ENCODE measurements at regions not wholly inside any gene's neighbourhood (a gene's known extent, or its start where the extent isn't known, plus 50 kb on each side); places are given as distances from the start of the nearest gene placed in this dataset.
A peak's percentile ranks its signal among the peaks of the same experiment; 100 is the strongest.
"Not testable (repeated sequence)": the region's sequence is repeated elsewhere in the genome, so short reads cannot be mapped to it uniquely, and the experiment has no call there.

- TF ChIP-seq, protein P1, sequence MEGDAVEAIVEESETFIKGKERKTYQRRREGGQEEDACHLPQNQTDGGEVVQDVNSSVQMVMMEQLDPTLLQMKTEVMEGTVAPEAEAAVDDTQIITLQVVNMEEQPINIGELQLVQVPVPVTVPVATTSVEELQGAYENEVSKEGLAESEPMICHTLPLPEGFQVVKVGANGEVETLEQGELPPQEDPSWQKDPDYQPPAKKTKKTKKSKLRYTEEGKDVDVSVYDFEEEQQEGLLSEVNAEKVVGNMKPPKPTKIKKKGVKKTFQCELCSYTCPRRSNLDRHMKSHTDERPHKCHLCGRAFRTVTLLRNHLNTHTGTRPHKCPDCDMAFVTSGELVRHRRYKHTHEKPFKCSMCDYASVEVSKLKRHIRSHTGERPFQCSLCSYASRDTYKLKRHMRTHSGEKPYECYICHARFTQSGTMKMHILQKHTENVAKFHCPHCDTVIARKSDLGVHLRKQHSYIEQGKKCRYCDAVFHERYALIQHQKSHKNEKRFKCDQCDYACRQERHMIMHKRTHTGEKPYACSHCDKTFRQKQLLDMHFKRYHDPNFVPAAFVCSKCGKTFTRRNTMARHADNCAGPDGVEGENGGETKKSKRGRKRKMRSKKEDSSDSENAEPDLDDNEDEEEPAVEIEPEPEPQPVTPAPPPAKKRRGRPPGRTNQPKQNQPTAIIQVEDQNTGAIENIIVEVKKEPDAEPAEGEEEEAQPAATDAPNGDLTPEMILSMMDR (IDR thresholded peaks at IDR 0.05): no peak
- H3K4me3 Mint-ChIP-seq: no peak overlapping the region
- DNase-seq: no peak
- peaks cover 3% of the 10 kb centered on the region for H3K27me3 Mint-ChIP-seq (ENCODE audit: low read depth, poor library complexity)
- peaks cover 20% of the 10 kb centered on the region for H3K36me3 Mint-ChIP-seq (ENCODE audit: low read depth)
- peaks cover 25% of the 10 kb centered on the region for H3K4me1 Mint-ChIP-seq
- peaks cover 14% of the 10 kb centered on the region for H3K9me3 Mint-ChIP-seq
- peak overlapping the region; percentile 75 for H3K27ac Mint-ChIP-seq
Observed at GRCh38 chr2:175599966-175600831, 401.9 kb downstream of the LNPK start.

DNA sequence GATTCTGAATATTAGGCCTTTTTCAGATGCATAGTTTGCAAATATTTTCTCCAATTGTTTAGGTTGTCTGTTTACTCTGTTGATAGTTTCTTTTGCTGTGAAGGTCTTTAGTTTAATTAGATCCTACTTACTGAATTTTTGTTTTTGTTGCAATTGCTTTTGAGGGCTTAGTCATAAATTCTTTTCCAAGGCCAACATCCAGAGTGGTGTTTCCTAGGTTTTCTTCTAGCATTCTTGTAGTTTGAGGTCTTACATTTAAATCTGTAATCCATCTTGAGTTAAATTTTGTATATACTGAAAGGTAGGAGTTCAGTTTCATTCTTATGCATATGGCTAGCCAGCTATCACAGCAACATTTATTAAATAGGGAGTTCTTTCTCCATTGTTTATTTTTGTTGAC is 404.8 kb downstream of the LNPK start:
- H3K27ac Mint-ChIP-seq: no peak overlapping the region

DNA sequence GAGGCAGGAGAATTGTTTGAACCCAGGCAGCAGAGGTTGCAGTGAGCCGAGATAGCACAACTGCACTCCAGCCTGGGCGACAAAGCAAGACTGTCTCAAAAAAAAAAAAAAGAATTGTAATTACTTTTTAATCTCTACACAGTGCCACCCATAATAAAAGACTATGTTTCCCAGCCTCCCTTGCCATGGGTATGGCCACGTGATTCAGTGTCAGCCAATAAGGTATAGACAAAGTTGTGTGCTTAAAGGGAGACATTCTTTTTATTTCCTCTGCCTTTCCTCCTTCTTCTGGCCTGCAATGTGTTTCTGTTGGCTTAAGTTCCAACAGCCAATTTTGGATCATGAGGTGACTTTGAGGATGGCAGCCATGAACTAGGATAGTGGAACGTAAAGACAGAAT is 406.9 kb downstream of the LNPK start:
- Mint-ChIP-seq H3K4me3 (peak overlapping the region; percentile 32), H3K4me1 (peaks cover 24% of the 10 kb centered on the region), H3K27ac (no peak overlapping the region), H3K27me3 (ENCODE audit: low read depth, poor library complexity) (peaks cover 3% of the 10 kb centered on the region), H3K36me3 (ENCODE audit: low read depth) (peaks cover 13% of the 10 kb centered on the region), H3K9me3 (peaks cover 32% of the 10 kb centered on the region)
- TF ChIP-seq, protein P1 (IDR thresholded peaks at IDR 0.05): no peak
- DNase-seq: no peak

More for the DNA sequence above, 404.8 kb downstream of the LNPK start:
- Mint-ChIP-seq H3K9me3 (peaks cover 24% of the 10 kb centered on the region), H3K27me3 (ENCODE audit: low read depth, poor library complexity) (peaks cover 3% of the 10 kb centered on the region), H3K4me1 (peaks cover 31% of the 10 kb centered on the region), H3K36me3 (ENCODE audit: low read depth) (peaks cover 12% of the 10 kb centered on the region), H3K4me3 (no peak overlapping the region)
- TF ChIP-seq, protein P1 (IDR thresholded peaks at IDR 0.05): no peak
- DNase-seq: no peak

DNA sequence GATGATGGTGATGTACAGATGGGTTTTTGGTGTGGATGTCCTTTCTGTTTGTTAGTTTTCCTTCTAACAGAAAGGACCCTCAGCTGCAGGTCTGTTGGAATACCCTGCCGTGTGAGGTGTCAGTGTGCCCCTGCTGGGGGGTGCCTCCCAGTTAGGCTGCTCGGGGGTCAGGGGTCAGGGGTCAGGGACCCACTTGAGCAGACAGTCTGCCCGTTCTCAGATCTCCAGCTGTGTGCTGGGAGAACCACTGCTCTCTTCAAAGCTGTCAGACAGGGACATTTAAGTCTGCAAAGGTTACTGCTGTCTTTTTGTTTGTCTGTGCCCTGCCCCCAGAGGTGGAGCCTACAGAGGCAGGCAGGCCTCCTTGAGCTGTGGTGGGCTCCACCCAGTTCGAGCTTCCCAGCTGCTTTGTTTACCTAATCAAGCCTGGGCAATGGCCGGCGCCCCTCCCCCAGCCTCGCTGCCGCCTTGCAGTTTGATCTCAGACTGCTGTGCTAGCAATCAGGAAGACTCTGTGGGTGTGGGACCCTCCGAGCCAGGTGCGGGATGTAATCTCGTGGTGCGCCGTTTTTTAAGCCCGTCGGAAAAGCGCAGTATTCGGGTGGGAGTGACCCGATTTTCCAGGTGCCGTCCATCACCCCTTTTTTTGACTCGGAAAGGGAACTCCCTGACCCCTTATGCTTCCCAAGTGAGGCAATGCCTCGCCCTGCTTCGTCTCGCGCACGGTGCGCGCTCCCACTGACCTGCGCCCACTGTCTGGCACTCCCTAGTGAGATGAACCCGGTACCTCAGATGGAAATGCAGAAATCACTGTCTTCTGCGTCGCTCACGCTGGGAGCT is 408.2 kb downstream of the LNPK start:
- H3K4me3 Mint-ChIP-seq: peak overlapping the region; percentile 90

GRCh38 chr2:175588213-175588612 is 406.7 kb upstream of the ATP5MC3 start:
- not testable (repeated sequence) for DNase-seq; H3K4me3 Mint-ChIP-seq; H3K4me1 Mint-ChIP-seq; H3K27me3 Mint-ChIP-seq (ENCODE audit: low read depth, poor library complexity); H3K27ac Mint-ChIP-seq; H3K36me3 Mint-ChIP-seq (ENCODE audit: low read depth)
- H3K9me3 Mint-ChIP-seq: peaks cover 18% of the 10 kb centered on the region

More for the DNA sequence above, 408.2 kb downstream of the LNPK start:
- Mint-ChIP-seq H3K9me3 (peaks cover 32% of the 10 kb centered on the region), H3K4me1 (peaks cover 17% of the 10 kb centered on the region), H3K36me3 (ENCODE audit: low read depth) (peaks cover 13% of the 10 kb centered on the region), H3K27ac (peak overlapping the region; percentile 99)
- H3K27me3 Mint-ChIP-seq (ENCODE audit: low read depth, poor library complexity); DNase-seq: not testable (repeated sequence)

GRCh38 chr2:175585496-175585895 is 404.0 kb upstream of the ATP5MC3 start:
- Mint-ChIP-seq H3K4me3 (no peak overlapping the region), H3K27ac (no peak overlapping the region), H3K36me3 (ENCODE audit: low read depth) (no peaks in the 10 kb centered on the region), H3K9me3 (peaks cover 9% of the 10 kb centered on the region), H3K4me1 (peaks cover 12% of the 10 kb centered on the region), H3K27me3 (ENCODE audit: low read depth, poor library complexity) (no peaks in the 10 kb centered on the region)
- no peak for DNase-seq
- TF ChIP-seq, protein P1 (IDR thresholded peaks at IDR 0.05): no peak

All from nephron progenitor cell (in vitro differentiated cells).